GM12878 (cell line): ENCODE measurements at regions not wholly inside any gene's neighbourhood (a gene's known extent, or its start where the extent isn't known, plus 50 kb on each side); places are given as distances from the start of the nearest gene placed in this dataset.

Experiments
- ATAC-seq: fragments of 200-7000 bp; cut with Tn5 transposase; 3 replicates; pipeline ENCODE4 v1.9.1; 2020; ENCODE audit warnings: mild to moderate bottlenecking, moderate library complexity
- BruUV-seq: library from RNA; stranded (reverse); fragments of 400-500 nt; replicated peaks from 2 replicates; lab custom pipeline; 2021; lab: Mats Ljungman, UMichigan
- CTCF ChIA-PET: fragments of 300-600 bp; sonication (Branson Sonifier 250); formaldehyde crosslinking; extraction: SDS; loops from one replicate; lab custom pipeline; 2021; ENCODE audit warnings: inconsistent platforms; lab: Yijun Ruan, JAX
- POLR2A ChIA-PET: fragments of 350-600 bp; formaldehyde crosslinking; extraction: SDS; loops from one replicate; lab custom pipeline; 2021; ENCODE audit warnings: inconsistent platforms; lab: Charles Lee
- RAD21 ChIA-PET: fragments of 300-600 bp; sonication (Branson Sonifier 250); formaldehyde crosslinking; loops from one replicate; lab custom pipeline; 2023; ENCODE audit warnings: antibody characterized with exemption; ENCODE audit not compliant: unreplicated experiment; lab: Charles Lee
- SMC1A ChIA-PET: fragments of 300-600 bp; sonication (Branson Sonifier 250); formaldehyde crosslinking; loops from one replicate; lab custom pipeline; 2023; ENCODE audit not compliant: unreplicated experiment, uncharacterized antibody; lab: Charles Lee
- DNase-seq: peaks from one replicate; pipeline ENCODE4 v3.0.0-alpha.2; 2011; ENCODE audit warnings: low read depth, low spot score
- FAIRE-seq: peaks from 3 replicates; lab custom pipeline; 2011; peaks lifted over from hg19 to GRCh38; lab: Jason Lieb, UNC
- H2AFZ ChIP-seq: 2 replicates; pipeline ENCODE4 v1.6.0; 2011; ENCODE audit warnings: low read depth, low read length, control low read depth; ENCODE audit not compliant: control insufficient read depth
- H3K27ac ChIP-seq: 2 replicates; pipeline ENCODE4 v1.5.1; 2011; ENCODE audit warnings: control low read depth; ENCODE audit not compliant: control insufficient read depth, insufficient read depth
- H3K27me3 ChIP-seq, 2 experiments: replicated peaks in 1 of 2; 2 replicates each; pipeline versions ENCODE4 v1.6.0 to v1.6.1; 2011; ENCODE audit warnings: low read length in 1 of 2; ENCODE audit not compliant: control insufficient read depth in 2 of 2, insufficient read depth in 2 of 2
- H3K36me3 ChIP-seq, 2 experiments: 2 replicates each; pipeline ENCODE4 v1.5.1; 2011; ENCODE audit warnings: low read length in 1 of 2; ENCODE audit not compliant: control insufficient read depth in 2 of 2, insufficient read depth in 2 of 2
- H3K4me1 ChIP-seq: 2 replicates; pipeline ENCODE4 v1.6.1; 2011; ENCODE audit warnings: mild to moderate bottlenecking, low read length, moderate library complexity, mixed read lengths; ENCODE audit not compliant: control insufficient read depth, insufficient read depth
- H3K4me2 ChIP-seq: 2 replicates; pipeline ENCODE4 v1.6.0; 2011; ENCODE audit warnings: control low read depth; ENCODE audit not compliant: control insufficient read depth, insufficient read depth
- H3K4me3 ChIP-seq: fragments of 200-600 bp; sonication (generic); 2 replicates; pipeline ENCODE4 v1.5.1; 2016
- H3K79me2 ChIP-seq: 2 replicates; pipeline ENCODE4 v1.6.0; 2011; ENCODE audit warnings: low read length; ENCODE audit not compliant: control insufficient read depth, insufficient read depth
- H3K9ac ChIP-seq: 2 replicates; pipeline ENCODE4 v1.8.0; 2011; ENCODE audit warnings: low read length, control low read depth, mixed read lengths; ENCODE audit not compliant: control insufficient read depth, insufficient read depth
- H3K9me3 ChIP-seq: replicated peaks from 3 replicates; pipeline ENCODE4 v1.5.1; 2011; ENCODE audit warnings: mild to moderate bottlenecking, low read length; ENCODE audit not compliant: control insufficient read depth, insufficient read depth
- H4K20me1 ChIP-seq: 2 replicates; pipeline ENCODE4 v1.6.0; 2011; ENCODE audit not compliant: control insufficient read depth, insufficient read depth
- ATF7 ChIP-seq: fragments of 450-650 bp; IDR thresholded peaks from 2 replicates; pipeline ENCODE4 v1.6.1; 2016; ENCODE audit warnings: low read depth, mild to moderate bottlenecking
- CHD1 ChIP-seq: IDR thresholded peaks from 2 replicates; pipeline ENCODE4 v1.6.1; 2012; ENCODE audit warnings: low read depth, low read length, improper control_type of control experiment
- FOXK2 ChIP-seq: fragments of 450-650 bp; IDR thresholded peaks from 2 replicates; pipeline ENCODE4 v1.6.1; 2017; ENCODE audit warnings: mild to moderate bottlenecking, moderate library complexity
- IKZF2 ChIP-seq, 2 experiments: fragments of 450-650 bp; IDR thresholded peaks; 2 replicates each; pipeline ENCODE4 v1.6.1; 2017; ENCODE audit warnings: mild to moderate bottlenecking in 2 of 2, moderate library complexity in 2 of 2
- PAX8 ChIP-seq: fragments of 450-650 bp; IDR thresholded peaks from 2 replicates; pipeline ENCODE4 v1.6.1; 2017; ENCODE audit warnings: mild to moderate bottlenecking, moderate library complexity
- POLR2A ChIP-seq: IDR thresholded peaks from 2 replicates; pipeline ENCODE4 v1.6.1; 2011; ENCODE audit warnings: low read depth, mild to moderate bottlenecking, low read length
- RCOR1 ChIP-seq: conservative IDR thresholded peaks from 2 replicates; pipeline ENCODE4 v1.6.1; 2012; ENCODE audit warnings: low read depth, low read length, improper control_type of control experiment
- SMC3 ChIP-seq: IDR thresholded peaks from 2 replicates; pipeline ENCODE4 v1.6.1; 2011; ENCODE audit warnings: low read length, improper control_type of control experiment, borderline replicate concordance
- SUPT20H ChIP-seq: IDR thresholded peaks from 2 replicates; pipeline ENCODE4 v1.6.1; 2011; ENCODE audit warnings: low read depth, mild to moderate bottlenecking, low read length, moderate library complexity, borderline replicate concordance; ENCODE audit not compliant: control insufficient read depth
- ZNF384 ChIP-seq: IDR thresholded peaks from 2 replicates; pipeline ENCODE4 v1.6.1; 2012; ENCODE audit warnings: low read depth, mild to moderate bottlenecking, low read length, improper control_type of control experiment, borderline replicate concordance
- WGBS: methylation state at CpG from one replicate; pipeline ENCODE4 v1.1.6; 2016; ENCODE audit warnings: low lambda C conversion rate; ENCODE audit not compliant: insufficient replicate concordance, insufficient coverage; ENCODE audit errors: missing lambda C conversion rate; 5-methylcytosine and 5-hydroxymethylcytosine counted together
- in situ Hi-C: fragments of 300-500 bp; cut with MboI; formaldehyde crosslinking; loops from 9 replicates; pipeline ENCODE4 v1.14.3; 2018; ENCODE audit warnings: mixed read lengths
- intact Hi-C: fragments of 100-400 bp; cut with micrococcal nuclease; formaldehyde crosslinking; loops from one replicate; pipeline ENCODE4 v1.14.2; 2022; ENCODE audit not compliant: unreplicated experiment
- TF ChIP-seq, protein P1 (sequence below): IDR thresholded peaks from 2 replicates; pipeline ENCODE4 v1.6.1; 2012; ENCODE audit warnings: mild to moderate bottlenecking, low read depth, low read length
- TF ChIP-seq, protein P2 (sequence below): fragments of 450-650 bp; IDR thresholded peaks from 2 replicates; pipeline ENCODE4 v1.6.1; 2017; ENCODE audit warnings: mild to moderate bottlenecking, low read depth, inconsistent platforms; ENCODE audit not compliant: poor library complexity, severe bottlenecking
- TF ChIP-seq, protein P3 (sequence below): fragments of 450-650 bp; IDR thresholded peaks from 2 replicates; pipeline ENCODE4 v1.6.1; 2014; ENCODE audit warnings: mild to moderate bottlenecking

DNA sequence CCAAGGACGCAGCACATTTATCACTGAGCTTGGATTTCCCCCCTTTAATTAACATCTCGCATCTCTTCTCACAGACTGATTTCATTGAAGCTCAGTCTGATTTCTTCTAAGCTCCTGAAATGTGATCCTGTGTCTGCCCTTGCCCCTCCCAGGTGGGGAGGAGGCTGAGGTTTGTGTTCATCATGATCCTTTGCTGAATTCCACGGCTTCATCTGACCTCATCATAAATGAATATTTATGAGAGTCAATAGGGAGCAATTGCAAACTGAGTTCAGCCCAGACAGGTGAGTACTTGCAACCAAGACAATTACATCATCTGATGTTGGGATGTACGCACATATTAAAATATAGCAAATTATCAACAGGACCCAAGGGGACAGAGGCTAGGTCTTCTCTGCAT, 72.4 kb downstream of the MAP1LC3B2 start:
- peaks cover 0 to 6% of the 10 kb centered on the region in 2 experiments; a peak in 2 of 4 replicates for H3K27me3 ChIP-seq
- H3K27ac ChIP-seq, result no peak overlapping the region
- 84% methylated on average over 4 of the region's 4 CpGs for WGBS
- no peak for ATAC-seq
- SMC1A ChIA-PET, result interaction anchor here (0.6 kb wide), 1 partner anchor 75 kb away, joined by 3 read pairs; no protein-coding TSS in a partner anchor
- in situ Hi-C loops, result no loop called here
- TF ChIP-seq SMC3 (no peak), RCOR1 (no peak), CHD1 (no peak), IKZF2 (IDR thresholded peaks at IDR 0.05) (no peak), SUPT20H (no peak), PAX8 (no peak), ZNF384 (no peak), FOXK2 (no peak), POLR2A (no peak), ATF7 (no peak)
- TF ChIP-seq, protein P1, sequence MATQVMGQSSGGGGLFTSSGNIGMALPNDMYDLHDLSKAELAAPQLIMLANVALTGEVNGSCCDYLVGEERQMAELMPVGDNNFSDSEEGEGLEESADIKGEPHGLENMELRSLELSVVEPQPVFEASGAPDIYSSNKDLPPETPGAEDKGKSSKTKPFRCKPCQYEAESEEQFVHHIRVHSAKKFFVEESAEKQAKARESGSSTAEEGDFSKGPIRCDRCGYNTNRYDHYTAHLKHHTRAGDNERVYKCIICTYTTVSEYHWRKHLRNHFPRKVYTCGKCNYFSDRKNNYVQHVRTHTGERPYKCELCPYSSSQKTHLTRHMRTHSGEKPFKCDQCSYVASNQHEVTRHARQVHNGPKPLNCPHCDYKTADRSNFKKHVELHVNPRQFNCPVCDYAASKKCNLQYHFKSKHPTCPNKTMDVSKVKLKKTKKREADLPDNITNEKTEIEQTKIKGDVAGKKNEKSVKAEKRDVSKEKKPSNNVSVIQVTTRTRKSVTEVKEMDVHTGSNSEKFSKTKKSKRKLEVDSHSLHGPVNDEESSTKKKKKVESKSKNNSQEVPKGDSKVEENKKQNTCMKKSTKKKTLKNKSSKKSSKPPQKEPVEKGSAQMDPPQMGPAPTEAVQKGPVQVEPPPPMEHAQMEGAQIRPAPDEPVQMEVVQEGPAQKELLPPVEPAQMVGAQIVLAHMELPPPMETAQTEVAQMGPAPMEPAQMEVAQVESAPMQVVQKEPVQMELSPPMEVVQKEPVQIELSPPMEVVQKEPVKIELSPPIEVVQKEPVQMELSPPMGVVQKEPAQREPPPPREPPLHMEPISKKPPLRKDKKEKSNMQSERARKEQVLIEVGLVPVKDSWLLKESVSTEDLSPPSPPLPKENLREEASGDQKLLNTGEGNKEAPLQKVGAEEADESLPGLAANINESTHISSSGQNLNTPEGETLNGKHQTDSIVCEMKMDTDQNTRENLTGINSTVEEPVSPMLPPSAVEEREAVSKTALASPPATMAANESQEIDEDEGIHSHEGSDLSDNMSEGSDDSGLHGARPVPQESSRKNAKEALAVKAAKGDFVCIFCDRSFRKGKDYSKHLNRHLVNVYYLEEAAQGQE, result no peak
- TF ChIP-seq, protein P2, sequence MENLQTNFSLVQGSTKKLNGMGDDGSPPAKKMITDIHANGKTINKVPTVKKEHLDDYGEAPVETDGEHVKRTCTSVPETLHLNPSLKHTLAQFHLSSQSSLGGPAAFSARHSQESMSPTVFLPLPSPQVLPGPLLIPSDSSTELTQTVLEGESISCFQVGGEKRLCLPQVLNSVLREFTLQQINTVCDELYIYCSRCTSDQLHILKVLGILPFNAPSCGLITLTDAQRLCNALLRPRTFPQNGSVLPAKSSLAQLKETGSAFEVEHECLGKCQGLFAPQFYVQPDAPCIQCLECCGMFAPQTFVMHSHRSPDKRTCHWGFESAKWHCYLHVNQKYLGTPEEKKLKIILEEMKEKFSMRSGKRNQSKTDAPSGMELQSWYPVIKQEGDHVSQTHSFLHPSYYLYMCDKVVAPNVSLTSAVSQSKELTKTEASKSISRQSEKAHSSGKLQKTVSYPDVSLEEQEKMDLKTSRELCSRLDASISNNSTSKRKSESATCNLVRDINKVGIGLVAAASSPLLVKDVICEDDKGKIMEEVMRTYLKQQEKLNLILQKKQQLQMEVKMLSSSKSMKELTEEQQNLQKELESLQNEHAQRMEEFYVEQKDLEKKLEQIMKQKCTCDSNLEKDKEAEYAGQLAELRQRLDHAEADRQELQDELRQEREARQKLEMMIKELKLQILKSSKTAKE, result no peak
- TF ChIP-seq, protein P3, sequence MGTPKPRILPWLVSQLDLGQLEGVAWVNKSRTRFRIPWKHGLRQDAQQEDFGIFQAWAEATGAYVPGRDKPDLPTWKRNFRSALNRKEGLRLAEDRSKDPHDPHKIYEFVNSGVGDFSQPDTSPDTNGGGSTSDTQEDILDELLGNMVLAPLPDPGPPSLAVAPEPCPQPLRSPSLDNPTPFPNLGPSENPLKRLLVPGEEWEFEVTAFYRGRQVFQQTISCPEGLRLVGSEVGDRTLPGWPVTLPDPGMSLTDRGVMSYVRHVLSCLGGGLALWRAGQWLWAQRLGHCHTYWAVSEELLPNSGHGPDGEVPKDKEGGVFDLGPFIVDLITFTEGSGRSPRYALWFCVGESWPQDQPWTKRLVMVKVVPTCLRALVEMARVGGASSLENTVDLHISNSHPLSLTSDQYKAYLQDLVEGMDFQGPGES, result no peak
- TF ChIP-seq, all 136 proteins: peak for 0
- BruUV-seq, result no TSS peak
- ChIA-PET RAD21 (no interaction called here), CTCF (no interaction called here), POLR2A (interaction anchor here (0.6 kb wide), 1 partner anchor 699 kb away, joined by 7 read pairs; no protein-coding TSS in a partner anchor)
- Histone ChIP-seq H2AFZ (no peak overlapping the region), H3K79me2 (no peaks in the 10 kb centered on the region), H4K20me1 (no peaks in the 10 kb centered on the region), H3K9me3 (no peaks in the 10 kb centered on the region), H3K9ac (no peak overlapping the region), H3K4me2 (no peak overlapping the region), H3K4me1 (no peaks in the 10 kb centered on the region), H3K36me3 (no peaks in the 10 kb centered on the region), H3K4me3 (no peak overlapping the region)
- FAIRE-seq, result no peak
- intact Hi-C loops, result no loop called here
- no peak for DNase-seq
